ENCODE measurements at regions not wholly inside any gene's neighbourhood (a gene's known extent, or its start where the extent isn't known, plus 50 kb on each side); places are given as distances from the start of the nearest gene placed in this dataset.

- peaks cover 12% of the 10 kb centered on the region for H3K4me1 Mint-ChIP-seq (ENCODE audit: low read depth, unreplicated experiment)
- no peak for TF ChIP-seq CTCF (IDR thresholded peaks at IDR 0.05; ENCODE audit: insufficient read depth in 1 of 2, low read depth in 1 of 2, low read length in 1 of 2, severe bottlenecking in 1 of 2, unreplicated experiment in 1 of 2)
- no peak for DNase-seq
- H3K4me3 ChIP-seq (ENCODE audit: low read depth, low read length), result no peak overlapping the region
- H3K27me3 ChIP-seq (replicated peaks; ENCODE audit: control insufficient read depth, insufficient read depth, low read length), result no peaks in the 10 kb centered on the region
- H3K27ac Mint-ChIP-seq (ENCODE audit: unreplicated experiment), result no peak overlapping the region
- no peaks in the 10 kb centered on the region for H3K36me3 ChIP-seq (ENCODE audit: control insufficient read depth, insufficient read depth, low read length)
- H3K27me3 Mint-ChIP-seq (ENCODE audit: insufficient read depth, unreplicated experiment), result no peaks in the 10 kb centered on the region
- H3K9me3 ChIP-seq, result no peaks in the 10 kb centered on the region
- CTCF ChIA-PET, result no interaction called here
- intact Hi-C loops (cut with micrococcal nuclease; ENCODE audit: unreplicated experiment), result no loop called here
- H3K4me1 ChIP-seq, result no peaks in the 10 kb centered on the region
- H3K9me3 Mint-ChIP-seq (ENCODE audit: unreplicated experiment), result no peaks in the 10 kb centered on the region
- no TSS peak for BruUV-seq (replicated peaks)
- no peak overlapping the region for H3K4me3 Mint-ChIP-seq (ENCODE audit: unreplicated experiment)
- H3K36me3 Mint-ChIP-seq (ENCODE audit: insufficient read depth, unreplicated experiment), result no peaks in the 10 kb centered on the region
- POLR2A ChIA-PET, result no interaction called here
These were observed 265.8 kb upstream of the SLC14A2 start for GRCh38 chr18:45349467-45349866.

DNA sequence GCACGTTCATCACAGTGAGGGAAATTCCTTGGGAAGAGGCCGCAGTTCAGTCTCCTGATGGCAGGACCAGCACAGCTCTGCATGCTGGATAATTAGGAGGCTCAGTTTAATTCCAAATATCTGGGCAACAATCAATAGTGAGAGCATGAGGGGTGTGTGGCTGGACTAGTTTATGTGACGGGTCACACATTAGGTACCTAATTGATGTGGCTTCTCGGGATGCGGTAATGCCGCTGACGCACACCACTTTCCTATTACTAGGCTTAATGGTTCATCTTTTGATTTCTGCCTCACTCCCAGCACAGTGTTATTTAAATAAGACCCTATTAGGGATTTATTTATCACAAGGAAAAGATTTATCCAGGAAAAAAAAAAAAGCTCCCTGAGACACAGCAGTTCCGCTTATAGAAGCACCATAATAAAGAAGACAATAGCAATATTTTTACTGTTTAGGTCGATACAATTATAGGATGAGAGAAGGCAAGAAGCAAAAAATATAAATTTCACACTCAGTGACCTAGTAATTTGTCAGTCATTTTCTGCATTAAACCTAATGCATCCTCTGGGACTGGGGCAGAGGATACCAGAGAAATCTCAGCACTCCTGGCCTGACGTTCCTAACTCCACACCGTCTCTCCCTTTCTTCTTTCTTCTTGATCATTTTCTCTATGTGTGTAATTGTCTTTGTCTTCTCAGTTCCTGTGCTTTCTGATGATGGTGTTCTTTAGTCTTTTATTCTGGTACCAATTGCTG lies 264.7 kb upstream of the SLC14A2 start:
- Histone ChIP-seq H3K9me3 (no peaks in the 10 kb centered on the region), H3K36me3 (ENCODE audit: control insufficient read depth, insufficient read depth, low read length) (no peaks in the 10 kb centered on the region), H3K27me3 (replicated peaks; ENCODE audit: control insufficient read depth, insufficient read depth, low read length) (no peaks in the 10 kb centered on the region), H3K4me3 (ENCODE audit: low read depth, low read length) (no peak overlapping the region), H3K4me1 (no peaks in the 10 kb centered on the region)
- BruUV-seq (replicated peaks), result no TSS peak
- H3K27ac Mint-ChIP-seq (ENCODE audit: unreplicated experiment), result no peak overlapping the region
- intact Hi-C loops (cut with micrococcal nuclease; ENCODE audit: unreplicated experiment), result loop anchor here (10.0 kb wide), 1 partner anchor 556 kb away; no protein-coding TSS in a partner anchor
- H3K4me1 Mint-ChIP-seq (ENCODE audit: low read depth, unreplicated experiment), result peaks cover 12% of the 10 kb centered on the region
- CTCF ChIA-PET, result no interaction called here
- TF ChIP-seq CTCF (IDR thresholded peaks at IDR 0.05; ENCODE audit: insufficient read depth in 1 of 2, low read depth in 1 of 2, low read length in 1 of 2, severe bottlenecking in 1 of 2, unreplicated experiment in 1 of 2), result no peak
- no peak for DNase-seq
- no peaks in the 10 kb centered on the region for H3K9me3 Mint-ChIP-seq (ENCODE audit: unreplicated experiment)
- H3K36me3 Mint-ChIP-seq (ENCODE audit: insufficient read depth, unreplicated experiment), result no peaks in the 10 kb centered on the region
- POLR2A ChIA-PET, result no interaction called here
- no peaks in the 10 kb centered on the region for H3K27me3 Mint-ChIP-seq (ENCODE audit: insufficient read depth, unreplicated experiment)
- H3K4me3 Mint-ChIP-seq (ENCODE audit: unreplicated experiment), result no peak overlapping the region

- peaks cover 12% of the 10 kb centered on the region for H3K4me1 Mint-ChIP-seq (ENCODE audit: low read depth, unreplicated experiment)
- CTCF ChIA-PET, result no interaction called here
These were observed 262.4 kb upstream of the SLC14A2 start for GRCh38 chr18:45352874-45353273.

More at GRCh38 chr18:45352874-45353273, 262.4 kb upstream of the SLC14A2 start:
- H3K36me3 ChIP-seq (ENCODE audit: control insufficient read depth, insufficient read depth, low read length), result no peaks in the 10 kb centered on the region
- no peaks in the 10 kb centered on the region for H3K27me3 Mint-ChIP-seq (ENCODE audit: insufficient read depth, unreplicated experiment)
- TF ChIP-seq CTCF (IDR thresholded peaks at IDR 0.05; ENCODE audit: insufficient read depth in 1 of 2, low read depth in 1 of 2, low read length in 1 of 2, severe bottlenecking in 1 of 2, unreplicated experiment in 1 of 2), result no peak
- POLR2A ChIA-PET, result no interaction called here
- intact Hi-C loops (cut with micrococcal nuclease; ENCODE audit: unreplicated experiment), result loop anchor here (10.0 kb wide), 1 partner anchor 558 kb away; no protein-coding TSS in a partner anchor
- H3K9me3 ChIP-seq, result no peaks in the 10 kb centered on the region
- no peak overlapping the region for H3K4me3 ChIP-seq (ENCODE audit: low read depth, low read length)
- DNase-seq, result no peak
- H3K36me3 Mint-ChIP-seq (ENCODE audit: insufficient read depth, unreplicated experiment), result no peaks in the 10 kb centered on the region
- H3K27me3 ChIP-seq (replicated peaks; ENCODE audit: control insufficient read depth, insufficient read depth, low read length), result no peaks in the 10 kb centered on the region
- peaks cover 2% of the 10 kb centered on the region for H3K4me1 ChIP-seq
- no peaks in the 10 kb centered on the region for H3K9me3 Mint-ChIP-seq (ENCODE audit: unreplicated experiment)
- H3K4me3 Mint-ChIP-seq (ENCODE audit: unreplicated experiment), result no peak overlapping the region
- BruUV-seq (replicated peaks), result no TSS peak
- peak overlapping the region; percentile 4 for H3K27ac Mint-ChIP-seq (ENCODE audit: unreplicated experiment)

All from Caco-2 (cell line).